SK-N-MC (cell line): ENCODE measurements at regions not wholly inside any gene's neighbourhood (a gene's known extent, or its start where the extent isn't known, plus 50 kb on each side); places are given as distances from the start of the nearest gene placed in this dataset.

ENCODE experiments used
- EZH2 ChIP-seq: fragments of 200-600 bp; sonication (generic); IDR thresholded peaks from one replicate; pipeline ENCODE4 v1.6.1; 2017; ENCODE audit warnings: antibody characterized with exemption
- FOXP2 ChIP-seq: optimal IDR thresholded peaks from 2 replicates; pipeline ENCODE3; 2011; ENCODE audit warnings: mild to moderate bottlenecking, moderate library complexity; ENCODE audit not compliant: insufficient read depth; ENCODE audit errors: extremely low read length, control extremely low read depth
- POLR2AphosphoS5 ChIP-seq: IDR thresholded peaks from 2 replicates; pipeline ENCODE4 v1.6.1; 2012; ENCODE audit warnings: mild to moderate bottlenecking, low read depth, low read length, borderline replicate concordance

DNA sequence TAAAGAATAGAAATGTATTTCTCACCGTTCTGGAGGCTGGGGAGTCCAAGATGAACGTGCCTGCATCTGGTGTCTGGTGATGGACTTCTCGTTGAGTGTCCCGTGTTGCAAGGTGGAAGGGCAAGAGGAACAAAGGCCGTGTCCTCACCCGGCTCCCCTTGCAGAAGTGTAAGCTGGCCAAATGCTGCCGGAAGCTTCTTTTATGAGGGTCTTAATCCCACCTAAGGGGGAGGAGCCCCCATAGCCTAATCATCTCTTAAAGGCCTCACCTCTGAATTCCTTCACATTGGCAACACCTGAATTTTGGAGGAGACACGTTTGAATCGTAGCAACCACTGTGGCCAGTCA, 99.1 kb upstream of the DAP start:
- no peak for TF ChIP-seq EZH2
- no peak for TF ChIP-seq POLR2AphosphoS5
- no peak for TF ChIP-seq FOXP2
